ENCODE measurements at regions not wholly inside any gene's neighbourhood (a gene's known extent, or its start where the extent isn't known, plus 50 kb on each side); places are given as distances from the start of the nearest gene placed in this dataset.
"Not testable (repeated sequence)": the region's sequence is repeated elsewhere in the genome, so short reads cannot be mapped to it uniquely, and the experiment has no call there.

GRCh38 chr5:106288979-106289378, 1381.8 kb downstream of the EFNA5 start:
- no peak for DNase-seq

DNA sequence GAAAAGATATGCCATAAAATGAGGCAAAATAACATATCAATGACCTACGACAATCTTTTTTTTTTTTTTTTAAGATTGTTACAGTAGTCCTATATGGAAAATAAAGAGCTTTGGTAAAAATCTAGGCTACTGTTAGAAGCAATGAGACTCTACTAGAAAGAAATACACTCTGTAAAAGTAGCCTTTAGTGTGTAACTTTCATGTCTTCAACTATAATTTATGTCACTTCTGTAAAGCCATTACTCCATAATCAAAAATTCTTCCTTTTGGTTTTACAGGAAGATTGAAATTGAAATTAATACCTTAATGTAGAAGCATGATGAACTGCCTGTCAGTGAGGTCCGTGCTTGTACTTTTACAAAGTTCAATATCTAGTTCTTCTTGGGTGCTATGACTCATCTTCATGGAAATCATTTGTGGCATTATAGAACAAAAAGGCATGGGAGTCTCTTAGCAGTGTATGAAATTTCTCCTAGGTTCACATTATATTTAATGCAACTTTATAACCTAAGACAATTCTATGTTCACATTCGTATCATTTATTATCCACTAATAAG, 1393.1 kb downstream of the EFNA5 start:
- no peak for DNase-seq

GRCh38 chr5:106269252-106269843, 1401.4 kb downstream of the EFNA5 start:
- DNase-seq = no peak

DNA sequence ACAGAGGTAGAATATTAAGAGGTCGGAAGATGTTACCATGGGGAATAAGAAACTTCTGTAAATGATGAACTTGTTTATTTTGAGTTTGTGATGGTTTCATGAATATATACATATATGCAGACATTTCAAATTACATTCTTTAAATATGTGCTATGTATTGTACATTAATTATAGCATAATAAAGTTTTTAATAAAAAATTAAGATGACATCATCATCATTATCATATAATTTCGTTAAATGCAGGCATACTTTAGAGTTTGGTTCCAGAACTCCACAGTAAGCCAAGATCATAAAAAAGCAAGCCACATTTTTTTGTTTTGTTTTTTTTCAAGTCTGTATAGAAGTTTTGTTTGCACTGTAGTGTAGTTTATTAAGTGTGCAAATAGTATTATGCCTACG, 1403.5 kb downstream of the EFNA5 start:
- no peak for DNase-seq

GRCh38 chr5:106262395-106262794, 1408.3 kb downstream of the EFNA5 start:
- no peak for DNase-seq

- DNase-seq = not testable (repeated sequence)
Observed at GRCh38 chr5:106259431-106260090, 1411.2 kb downstream of the EFNA5 start.

- no peak for DNase-seq
Observed at GRCh38 chr5:106258591-106259125, 1412.1 kb downstream of the EFNA5 start.

- no peak for DNase-seq
Observed at GRCh38 chr5:106254784-106255183, 1416.0 kb downstream of the EFNA5 start.

GRCh38 chr5:106246044-106246745, 1424.5 kb downstream of the EFNA5 start:
- DNase-seq = not testable (repeated sequence)

GRCh38 chr5:106241409-106241808, 1429.3 kb downstream of the EFNA5 start:
- DNase-seq = no peak

- no peak for DNase-seq
Observed at GRCh38 chr5:106205916-106206571, 1464.7 kb downstream of the EFNA5 start.

GRCh38 chr5:106202035-106202434, 1468.7 kb downstream of the EFNA5 start:
- no peak for DNase-seq

- no peak for DNase-seq
Observed at GRCh38 chr5:106200971-106201370, 1469.8 kb downstream of the EFNA5 start.

DNA sequence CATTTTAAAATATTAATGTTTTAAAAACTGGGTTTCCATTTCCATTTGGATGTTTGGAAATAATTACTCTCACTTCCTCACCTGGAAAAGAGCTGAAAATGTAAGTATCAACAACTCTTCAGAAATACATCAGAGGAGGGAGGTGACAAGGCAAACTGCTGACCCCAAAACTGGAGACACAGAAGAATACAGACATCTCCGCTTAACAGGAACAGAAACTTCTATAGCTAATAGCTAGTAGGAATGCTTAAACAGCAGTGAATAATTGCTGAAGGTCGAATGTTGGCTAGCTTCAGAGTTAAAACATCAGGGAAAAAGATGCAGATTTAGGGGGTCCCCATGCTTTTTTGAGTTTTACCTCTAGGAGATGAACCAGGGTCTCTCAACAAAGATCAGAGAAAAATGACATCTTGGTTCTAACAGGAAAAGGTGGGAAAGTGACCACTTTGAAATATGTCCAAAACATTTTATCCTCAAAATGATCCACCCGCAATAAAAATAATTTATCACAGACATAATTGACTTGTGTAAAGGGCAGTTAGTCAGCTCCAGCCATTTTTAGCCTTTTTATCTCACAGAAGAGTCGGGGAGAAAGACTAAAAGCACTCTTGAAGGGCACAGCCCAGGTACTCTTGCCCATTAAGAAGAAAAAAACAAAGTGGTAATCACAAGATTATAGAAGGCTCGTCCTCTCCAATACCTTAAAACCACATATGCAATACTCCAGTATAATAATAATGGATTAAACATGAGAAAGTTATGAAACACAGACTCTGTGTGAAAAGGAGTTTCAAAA, 1474.9 kb downstream of the EFNA5 start:
- no peak for DNase-seq

- no peak for DNase-seq
Observed at GRCh38 chr5:106189121-106189809, 1481.5 kb downstream of the EFNA5 start.

DNA sequence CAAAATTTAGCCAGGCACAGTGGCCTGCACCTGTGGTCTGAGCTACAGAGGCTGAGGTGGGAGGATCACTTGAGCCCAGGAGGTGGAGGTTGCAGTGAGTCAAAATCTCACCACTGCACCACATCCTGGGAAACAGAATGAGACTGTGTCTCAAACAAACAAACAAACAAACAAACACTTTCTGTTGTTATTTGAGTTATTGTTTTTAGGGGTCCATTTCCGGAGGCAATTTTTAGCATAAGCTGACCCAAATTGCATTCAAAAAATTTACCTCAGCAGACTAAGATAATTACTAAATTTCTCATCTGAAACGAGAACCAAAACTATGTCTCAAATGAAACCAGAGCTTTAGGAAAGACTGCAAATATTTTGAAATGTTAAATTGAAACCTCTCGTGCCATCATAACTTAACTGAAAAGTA, 1485.1 kb downstream of the EFNA5 start:
- no peak for DNase-seq

- no peak for DNase-seq
Observed at GRCh38 chr5:106174903-106175302, 1495.8 kb downstream of the EFNA5 start.

GRCh38 chr5:106172681-106173532, 1497.8 kb downstream of the EFNA5 start:
- no peak for DNase-seq

GRCh38 chr5:106171708-106172107, 1499.0 kb downstream of the EFNA5 start:
- no peak for DNase-seq

GRCh38 chr5:106171132-106171531, 1499.6 kb downstream of the EFNA5 start:
- no peak for DNase-seq

GRCh38 chr5:106167766-106168165, 1503.0 kb downstream of the EFNA5 start:
- no peak for DNase-seq
